GM18868 (cell line): ENCODE measurements at regions not wholly inside any gene's neighbourhood (a gene's known extent, or its start where the extent isn't known, plus 50 kb on each side); places are given as distances from the start of the nearest gene placed in this dataset.
"Not testable (repeated sequence)": the region's sequence is repeated elsewhere in the genome, so short reads cannot be mapped to it uniquely, and the experiment has no call there.

ENCODE experiments used
- ATAC-seq: cut with Tn5 transposase; IDR thresholded peaks from one replicate; pipeline ENCODE4 v1.9.1; 2021; ENCODE audit warnings: mild to moderate bottlenecking, moderate library complexity; ENCODE audit not compliant: unreplicated experiment

GRCh38 chr12:72723732-72724131, 451.6 kb downstream of the TRHDE start:
- no peak for ATAC-seq

- ATAC-seq, result no peak
These were observed 457.4 kb downstream of the TRHDE start for GRCh38 chr12:72729451-72730010.

GRCh38 chr12:72734581-72734980, 462.4 kb downstream of the TRHDE start:
- ATAC-seq, result no peak

GRCh38 chr12:72738811-72739210, 466.6 kb downstream of the TRHDE start:
- no peak for ATAC-seq

GRCh38 chr12:72740064-72740463, 467.9 kb downstream of the TRHDE start:
- ATAC-seq, result no peak

GRCh38 chr12:72742568-72742967, 470.4 kb downstream of the TRHDE start:
- ATAC-seq, result no peak

GRCh38 chr12:72746048-72746447, 473.9 kb downstream of the TRHDE start:
- no peak for ATAC-seq

- ATAC-seq, result no peak
These were observed 475.1 kb downstream of the TRHDE start for GRCh38 chr12:72747111-72747849.

- ATAC-seq, result no peak
These were observed 476.8 kb downstream of the TRHDE start for GRCh38 chr12:72748971-72749370.

GRCh38 chr12:72753571-72753970, 481.4 kb downstream of the TRHDE start:
- no peak for ATAC-seq

- ATAC-seq, result not testable (repeated sequence)
These were observed 481.9 kb downstream of the TRHDE start for GRCh38 chr12:72754026-72754425.

- no peak for ATAC-seq
These were observed 494.3 kb downstream of the TRHDE start for GRCh38 chr12:72766517-72766916.

- no peak for ATAC-seq
These were observed 501.9 kb downstream of the TRHDE start for GRCh38 chr12:72774023-72774422.

GRCh38 chr12:72777806-72778205, 505.6 kb downstream of the TRHDE start:
- ATAC-seq, result no peak

GRCh38 chr12:72790273-72790672, 518.1 kb downstream of the TRHDE start:
- ATAC-seq, result no peak

GRCh38 chr12:72792889-72793288, 520.7 kb downstream of the TRHDE start:
- no peak for ATAC-seq

- no peak for ATAC-seq
These were observed 521.6 kb downstream of the TRHDE start for GRCh38 chr12:72793796-72794195.

GRCh38 chr12:72815421-72815820, 543.3 kb downstream of the TRHDE start:
- ATAC-seq, result no peak

GRCh38 chr12:72828662-72829324, 556.6 kb downstream of the TRHDE start:
- ATAC-seq, result no peak

GRCh38 chr12:72829838-72830237, 557.7 kb downstream of the TRHDE start:
- no peak for ATAC-seq

- no peak for ATAC-seq
These were observed 559.9 kb downstream of the TRHDE start for GRCh38 chr12:72832024-72832423.

- no peak for ATAC-seq
These were observed 564.0 kb downstream of the TRHDE start for GRCh38 chr12:72836194-72836593.
